CD14-positive monocyte (primary cell): ENCODE measurements at regions not wholly inside any gene's neighbourhood (a gene's known extent, or its start where the extent isn't known, plus 50 kb on each side); places are given as distances from the start of the nearest gene placed in this dataset.

ENCODE experiments used
- DNase-seq, 3 donors: peaks; one replicate each; pipeline ENCODE4 v3.0.0-alpha.2; 2011 to 2022
- H2AFZ ChIP-seq: 2 replicates; pipeline ENCODE4 v1.6.0; 2012; ENCODE audit warnings: mild to moderate bottlenecking, low read depth, low read length, inconsistent platforms; ENCODE audit not compliant: insufficient read depth, poor library complexity, severe bottlenecking
- H3K27ac ChIP-seq, 2 donors: 1 replicate in 1 of 2; 2 replicates in 1 of 2; pipeline ENCODE4 v1.5.1; 2012 to 2013; ENCODE audit warnings: low read length in 2 of 2, control low read depth in 1 of 2, inconsistent platforms in 1 of 2, low read depth in 1 of 2, mild to moderate bottlenecking in 1 of 2
- H3K27me3 ChIP-seq, 2 donors: one replicate each; pipeline versions ENCODE4 v1.6.0 to v1.6.1; 2011 to 2013; ENCODE audit warnings: low read length in 2 of 2; ENCODE audit not compliant: control insufficient read depth in 2 of 2, insufficient read depth in 2 of 2
- H3K36me3 ChIP-seq, 2 donors: replicated peaks in 1 of 2; 1 replicate in 1 of 2; 2 replicates in 1 of 2; pipeline versions ENCODE4 v1.5.1 to v1.6.1; 2012 to 2013; ENCODE audit warnings: low read length in 2 of 2, control low read depth in 1 of 2, inconsistent platforms in 1 of 2, mild to moderate bottlenecking in 1 of 2; ENCODE audit not compliant: insufficient read depth in 2 of 2, control insufficient read depth in 1 of 2
- H3K4me1 ChIP-seq, 2 donors: 1 replicate in 1 of 2; 2 replicates in 1 of 2; pipeline versions ENCODE4 v1.5.1 to v1.6.1; 2012 to 2013; ENCODE audit warnings: low read length in 2 of 2, control low read depth in 1 of 2, inconsistent platforms in 1 of 2, mild to moderate bottlenecking in 1 of 2, moderate library complexity in 1 of 2; ENCODE audit not compliant: insufficient read depth in 2 of 2, control insufficient read depth in 1 of 2
- H3K4me2 ChIP-seq: replicated peaks from 2 replicates; pipeline ENCODE3; 2012; ENCODE audit warnings: low read length, moderate library complexity, mild to moderate bottlenecking; ENCODE audit not compliant: poor library complexity, severe bottlenecking; ENCODE audit errors: extremely low read depth
- H3K4me3 ChIP-seq, 3 experiments: fragments of 200-600 bp in 1 of 3; sonication (generic) in 1 of 3; replicated peaks in 1 of 3; 1 replicate in 2 of 3; 2 replicates in 1 of 3; pipeline ENCODE4 v1.5.1; 2011 to 2013; ENCODE audit warnings: low read length in 3 of 3, mild to moderate bottlenecking in 3 of 3, control low read depth in 2 of 3, low read depth in 2 of 3, inconsistent platforms in 1 of 3, moderate library complexity in 1 of 3
- H3K79me2 ChIP-seq: 2 replicates; pipeline ENCODE4 v1.6.0; 2012; ENCODE audit warnings: mild to moderate bottlenecking, control low read depth, inconsistent platforms, low read length, moderate library complexity; ENCODE audit not compliant: insufficient read depth
- H3K9ac ChIP-seq: 2 replicates; pipeline ENCODE4 v1.6.0; 2017; ENCODE audit warnings: low read length, mild to moderate bottlenecking; ENCODE audit not compliant: insufficient read depth, poor library complexity, severe bottlenecking
- H3K9me3 ChIP-seq, 2 donors: replicated peaks in 1 of 2; 1 replicate in 1 of 2; 2 replicates in 1 of 2; pipeline versions ENCODE4 v1.5.1 to v1.6.1; 2012 to 2013; ENCODE audit warnings: low read length in 2 of 2, control low read depth in 1 of 2; ENCODE audit not compliant: control insufficient read depth in 1 of 2, insufficient read depth in 1 of 2
- H4K20me1 ChIP-seq: 2 replicates; pipeline ENCODE4 v1.6.0; 2012; ENCODE audit warnings: mild to moderate bottlenecking, low read length, control low read depth, moderate library complexity; ENCODE audit not compliant: insufficient read depth
- H3K27ac Mint-ChIP-seq, 7 donors: one replicate each; pipeline ENCODE4 v1.8.0; 2020; ENCODE audit warnings: mild to moderate bottlenecking in 7 of 7, mixed read lengths in 7 of 7, moderate library complexity in 6 of 7, inconsistent platforms in 2 of 7
- H3K27me3 Mint-ChIP-seq, 3 donors: one replicate each; pipeline ENCODE4 v1.8.0; 2021 to 2022; ENCODE audit warnings: low read depth in 3 of 3, mild to moderate bottlenecking in 3 of 3, mixed read lengths in 3 of 3, moderate library complexity in 3 of 3, inconsistent platforms in 1 of 3
- H3K36me3 Mint-ChIP-seq, 2 donors: one replicate each; pipeline ENCODE4 v1.8.0; 2020; ENCODE audit warnings: mixed read lengths in 2 of 2, inconsistent platforms in 1 of 2, mild to moderate bottlenecking in 1 of 2
- H3K4me1 Mint-ChIP-seq: one replicate; pipeline ENCODE4 v1.8.0; 2020; ENCODE audit warnings: mild to moderate bottlenecking, mixed read lengths
- H3K4me3 Mint-ChIP-seq, 2 donors: one replicate each; pipeline ENCODE4 v1.8.0; 2020; ENCODE audit warnings: mild to moderate bottlenecking in 2 of 2, mixed read lengths in 2 of 2, moderate library complexity in 1 of 2
- H3K9me3 Mint-ChIP-seq, 7 donors: one replicate each; pipeline ENCODE4 v1.8.0; 2020 to 2022; ENCODE audit warnings: mixed read lengths in 7 of 7, mild to moderate bottlenecking in 6 of 7, moderate library complexity in 6 of 7, inconsistent platforms in 2 of 7
- CTCF ChIP-seq: fragments of 200-600 bp; IDR thresholded peaks from one replicate; pipeline ENCODE4 v1.8.0; 2022; ENCODE audit warnings: antibody characterized with exemption, mild to moderate bottlenecking
- WGBS: methylation state at CpG from one replicate; pipeline ENCODE4 v1.1.5; 2013; ENCODE audit warnings: missing lambda C conversion rate; ENCODE audit not compliant: insufficient coverage; 5-methylcytosine and 5-hydroxymethylcytosine counted together
- intact Hi-C, 2 donors: fragments of 100-400 bp; cut with micrococcal nuclease; formaldehyde crosslinking; loops; one replicate each; pipeline versions ENCODE4 v1.15.0 to v1.15.1; 2023

- no peaks in the 10 kb centered on the region for H3K79me2 ChIP-seq
- H3K4me3 Mint-ChIP-seq, result no peak overlapping the region
- H3K9me3 ChIP-seq, result peaks cover 0 to 10% of the 10 kb centered on the region in 2 donors
- no peaks in the 10 kb centered on the region for H3K4me1 ChIP-seq
- no peak for DNase-seq
- H3K36me3 Mint-ChIP-seq, result no peaks in the 10 kb centered on the region
- H4K20me1 ChIP-seq, result no peaks in the 10 kb centered on the region
- no peak overlapping the region for H2AFZ ChIP-seq
- H3K27ac Mint-ChIP-seq, result no peak overlapping the region
- no peak overlapping the region for H3K9ac ChIP-seq
- no peaks in the 10 kb centered on the region for H3K27me3 ChIP-seq
- WGBS, result no CpG with 5 or more reads among the region's 2 CpGs
- H3K27me3 Mint-ChIP-seq, result peaks cover 0 to 3% (median 0%) of the 10 kb centered on the region in 3 donors
- H3K9me3 Mint-ChIP-seq, result peaks cover 0 to 13% (median under 1%) of the 10 kb centered on the region in 7 donors
- no peak overlapping the region for H3K4me2 ChIP-seq
- intact Hi-C loops, result no loop called here
- H3K4me1 Mint-ChIP-seq, result no peaks in the 10 kb centered on the region
- H3K4me3 ChIP-seq, result no peak overlapping the region
- H3K36me3 ChIP-seq, result no peaks in the 10 kb centered on the region
- H3K27ac ChIP-seq, result no peak overlapping the region
- no peak for TF ChIP-seq CTCF
Measured at GRCh38 chr5:103623425-103623824, 60.8 kb upstream of the NUDT12 start.

GRCh38 chr5:103621548-103621930 lies 59.0 kb upstream of the NUDT12 start:
- H3K27ac ChIP-seq, result no peak overlapping the region
- no peak for DNase-seq
- intact Hi-C loops, result no loop called here
- no peak overlapping the region for H3K4me2 ChIP-seq
- TF ChIP-seq CTCF, result no peak
- no peaks in the 10 kb centered on the region for H3K79me2 ChIP-seq
- 83% methylated on average over 1 of the region's 1 CpG for WGBS
- peaks cover 0 to 12% (median 2%) of the 10 kb centered on the region in 7 donors for H3K9me3 Mint-ChIP-seq
- no peak overlapping the region for H2AFZ ChIP-seq
- H3K9me3 ChIP-seq, result peaks cover 0 to 6% of the 10 kb centered on the region in 2 donors
- no peaks in the 10 kb centered on the region for H3K36me3 Mint-ChIP-seq
- H3K4me3 ChIP-seq, result no peak overlapping the region
- no peak overlapping the region for H3K4me3 Mint-ChIP-seq
- no peaks in the 10 kb centered on the region for H3K4me1 Mint-ChIP-seq
- peaks cover 0 to 3% (median 0%) of the 10 kb centered on the region in 3 donors for H3K27me3 Mint-ChIP-seq
- no peaks in the 10 kb centered on the region for H3K4me1 ChIP-seq
- no peak overlapping the region for H3K27ac Mint-ChIP-seq
- H3K9ac ChIP-seq, result no peak overlapping the region
- no peaks in the 10 kb centered on the region for H3K36me3 ChIP-seq
- no peaks in the 10 kb centered on the region for H3K27me3 ChIP-seq
- no peaks in the 10 kb centered on the region for H4K20me1 ChIP-seq
